IMR-90 (cell line): ENCODE measurements at regions not wholly inside any gene's neighbourhood (a gene's known extent, or its start where the extent isn't known, plus 50 kb on each side); places are given as distances from the start of the nearest gene placed in this dataset.

ENCODE experiments used
- ATAC-seq: fragments of 200-7000 bp; cut with Tn5 transposase; 2 replicates; pipeline ENCODE4 v1.9.1; 2020; ENCODE audit warnings: low read depth, mild to moderate bottlenecking, moderate library complexity
- BruUV-seq: library from RNA; stranded (reverse); fragments of 400-500 nt; replicated peaks from 2 replicates; lab custom pipeline; 2021; lab: Mats Ljungman, UMichigan
- CTCF ChIA-PET: fragments of 300-600 bp; formaldehyde crosslinking; extraction: SDS; loops from one replicate; lab custom pipeline; 2021; ENCODE audit warnings: antibody characterized with exemption; lab: Yijun Ruan, JAX
- POLR2A ChIA-PET: fragments of 300-600 bp; sonication (Branson Sonifier 250); formaldehyde crosslinking; loops from one replicate; lab custom pipeline; 2022; ENCODE audit warnings: antibody characterized with exemption; ENCODE audit not compliant: unreplicated experiment; lab: Charles Lee
- DNase-seq: peaks from one replicate; pipeline ENCODE4 v3.0.0; 2013
- H2AFZ ChIP-seq: replicated peaks from 2 replicates; pipeline ENCODE3; 2013; ENCODE audit warnings: low read length, mild to moderate bottlenecking; ENCODE audit not compliant: poor library complexity
- H2AK5ac ChIP-seq: 2 replicates; pipeline ENCODE4 v1.6.1; 2013; ENCODE audit warnings: low read depth, low read length, inconsistent platforms
- H2AK9ac ChIP-seq: replicated peaks from 2 replicates; pipeline ENCODE3; 2013; ENCODE audit warnings: mild to moderate bottlenecking, low read depth, low read length, moderate library complexity; ENCODE audit not compliant: poor library complexity
- H2BK120ac ChIP-seq: 2 replicates; pipeline ENCODE4 v1.6.1; 2013; ENCODE audit warnings: low read depth, low read length, inconsistent platforms
- H2BK15ac ChIP-seq: 3 replicates; pipeline ENCODE4 v1.6.1; 2013; ENCODE audit warnings: low read depth, low read length, inconsistent platforms
- H2BK20ac ChIP-seq: 2 replicates; pipeline ENCODE4 v1.6.1; 2013; ENCODE audit warnings: low read depth, mild to moderate bottlenecking, inconsistent platforms, low read length, moderate library complexity
- H2BK5ac ChIP-seq: 2 replicates; pipeline ENCODE4 v1.6.1; 2013; ENCODE audit warnings: mild to moderate bottlenecking, low read depth, low read length, inconsistent platforms; ENCODE audit not compliant: poor library complexity, severe bottlenecking
- H3K14ac ChIP-seq: replicated peaks from 2 replicates; pipeline ENCODE4 v1.6.1; 2013; ENCODE audit warnings: low read depth, low read length, inconsistent platforms
- H3K18ac ChIP-seq: 2 replicates; pipeline ENCODE4 v1.6.1; 2013; ENCODE audit warnings: low read depth, low read length, control low read depth
- H3K23ac ChIP-seq: 2 replicates; pipeline ENCODE4 v1.6.1; 2013; ENCODE audit warnings: low read depth, low read length, inconsistent platforms
- H3K27ac ChIP-seq: 2 replicates; pipeline ENCODE4 v1.5.1; 2013; ENCODE audit warnings: mild to moderate bottlenecking, control low read depth, low read length; ENCODE audit not compliant: insufficient read depth
- H3K27me3 ChIP-seq: 2 replicates; pipeline ENCODE4 v1.6.1; 2013; ENCODE audit warnings: low read length; ENCODE audit not compliant: control insufficient read depth, insufficient read depth
- H3K36me3 ChIP-seq: 2 replicates; pipeline ENCODE4 v1.6.1; 2013; ENCODE audit warnings: low read length, mixed read lengths; ENCODE audit not compliant: control insufficient read depth, insufficient read depth
- H3K4ac ChIP-seq: 2 replicates; pipeline ENCODE4 v1.6.1; 2013; ENCODE audit warnings: low read depth, low read length, inconsistent platforms
- H3K4me1 ChIP-seq: 2 replicates; pipeline ENCODE4 v1.6.1; 2013; ENCODE audit warnings: low read length, mixed read lengths; ENCODE audit not compliant: control insufficient read depth, insufficient read depth
- H3K4me2 ChIP-seq: 2 replicates; pipeline ENCODE4 v1.6.1; 2013; ENCODE audit warnings: low read depth, mild to moderate bottlenecking, control low read depth, low read length, moderate library complexity
- H3K4me3 ChIP-seq: 2 replicates; pipeline ENCODE4 v1.5.1; 2013; ENCODE audit warnings: low read depth, mild to moderate bottlenecking, control low read depth, low read length, moderate library complexity; ENCODE audit not compliant: insufficient read depth
- H3K56ac ChIP-seq: 2 replicates; pipeline ENCODE4 v1.6.1; 2013; ENCODE audit warnings: low read length, inconsistent platforms; ENCODE audit not compliant: insufficient read depth; ENCODE audit errors: extremely low read depth
- H3K79me1 ChIP-seq, 2 experiments: 2 replicates each; pipeline ENCODE4 v1.6.1; 2013; ENCODE audit warnings: low read length in 2 of 2, inconsistent platforms in 1 of 2, low read depth in 1 of 2
- H3K9ac ChIP-seq: 2 replicates; pipeline ENCODE4 v1.6.1; 2013; ENCODE audit warnings: low read depth, low read length, control low read depth
- H3K9me1 ChIP-seq: 2 replicates; pipeline ENCODE4 v1.6.1; 2013; ENCODE audit warnings: low read length, inconsistent platforms; ENCODE audit not compliant: insufficient read depth
- H3K9me3 ChIP-seq: 2 replicates; pipeline ENCODE4 v1.6.1; 2013; ENCODE audit warnings: low read length; ENCODE audit not compliant: control insufficient read depth, insufficient read depth
- H4K20me1 ChIP-seq: 2 replicates; pipeline ENCODE4 v1.6.1; 2013; ENCODE audit warnings: low read length, inconsistent platforms; ENCODE audit not compliant: insufficient read depth
- H4K5ac ChIP-seq: 2 replicates; pipeline ENCODE4 v1.6.1; 2013; ENCODE audit warnings: mild to moderate bottlenecking, low read depth, low read length, control low read depth
- H4K8ac ChIP-seq, 2 experiments: 2 replicates each; pipeline ENCODE4 v1.6.1; 2013; ENCODE audit warnings: low read depth in 2 of 2, low read length in 2 of 2, control low read depth in 1 of 2, inconsistent platforms in 1 of 2
- H4K91ac ChIP-seq: 2 replicates; pipeline ENCODE4 v1.6.1; 2013; ENCODE audit warnings: low read depth, low read length, inconsistent platforms; ENCODE audit not compliant: insufficient read depth
- MAZ ChIP-seq: IDR thresholded peaks from 2 replicates; pipeline ENCODE4 v1.6.1; 2012; ENCODE audit warnings: low read depth, mild to moderate bottlenecking, low read length, improper control_type of control experiment, moderate library complexity, borderline replicate concordance
- RCOR1 ChIP-seq: IDR thresholded peaks from 2 replicates; pipeline ENCODE4 v1.6.1; 2012; ENCODE audit warnings: mild to moderate bottlenecking, low read length, improper control_type of control experiment; ENCODE audit not compliant: insufficient replicate concordance
- dilution Hi-C: fragments of 300-500 bp; cut with HindIII; formaldehyde crosslinking; loops from one replicate; pipeline ENCODE4 v1.14.3; 2018; ENCODE audit warnings: low sequenced_read_pairs; ENCODE audit not compliant: unreplicated experiment
- in situ Hi-C: fragments of 300-500 bp; cut with MboI; formaldehyde crosslinking; loops from 3 replicates; pipeline ENCODE4 v1.14.3; 2019; ENCODE audit warnings: low sequenced_read_pairs, inconsistent platforms, mixed read lengths
- intact Hi-C: fragments of 100-400 bp; cut with micrococcal nuclease; formaldehyde crosslinking; loops from 2 replicates; pipeline ENCODE4 v1.10.0; 2022

- H3K9ac ChIP-seq: no peak overlapping the region
- TF ChIP-seq MAZ: no peak
- no peak for TF ChIP-seq RCOR1
- no peak overlapping the region for H4K8ac ChIP-seq
- no peak overlapping the region for H4K5ac ChIP-seq
- H3K9me1 ChIP-seq: peaks cover 7% of the 10 kb centered on the region; the same call in 1 of the 2 replicates
- dilution Hi-C loops (no loop called here), in situ Hi-C loops (no loop called here), intact Hi-C loops (no loop called here)
- peak overlapping the region; percentile 84; the same call in 1 of the 3 replicates for H2BK15ac ChIP-seq
- H2BK20ac ChIP-seq: no peak overlapping the region; the same call in none of the 2 replicates
- no peak overlapping the region for H2BK5ac ChIP-seq
- no peak overlapping the region for H3K23ac ChIP-seq
- peaks cover under 1% of the 10 kb centered on the region for H3K9me3 ChIP-seq
- H2AK9ac ChIP-seq: no peak overlapping the region
- H3K27me3 ChIP-seq: no peaks in the 10 kb centered on the region
- DNase-seq (no peak), ATAC-seq (no peak)
- no peak overlapping the region for H3K18ac ChIP-seq
- H3K36me3 ChIP-seq: no peaks in the 10 kb centered on the region
- 0 out of 2 replicates have a peak overlapping the region, but pooled peaks have one; percentile 20 for H3K4ac ChIP-seq
- no peak overlapping the region for H3K56ac ChIP-seq
- H3K27ac ChIP-seq: no peak overlapping the region
- 0 out of 4 replicates have a peak, but pooled peaks cover 0 to 4% of the 10 kb centered on the region in 2 experiments for H3K79me1 ChIP-seq
- peaks cover 7% of the 10 kb centered on the region for H3K4me1 ChIP-seq
- H3K4me3 ChIP-seq: no peak overlapping the region
- H2BK120ac ChIP-seq: no peak overlapping the region
- no peak overlapping the region for H4K91ac ChIP-seq
- no peak overlapping the region for H3K4me2 ChIP-seq
- ChIA-PET POLR2A (no interaction called here), CTCF (no interaction called here)
- H3K14ac ChIP-seq: no peak overlapping the region
- no TSS peak for BruUV-seq
- H4K20me1 ChIP-seq: no peaks in the 10 kb centered on the region
- H2AK5ac ChIP-seq: no peak overlapping the region
- no peak overlapping the region for H2AFZ ChIP-seq
Measured at GRCh38 chr6:80441131-80441530, 334.7 kb downstream of the BCKDHB start.
